ENCODE measurements at regions not wholly inside any gene's neighbourhood (a gene's known extent, or its start where the extent isn't known, plus 50 kb on each side); places are given as distances from the start of the nearest gene placed in this dataset.

DNA sequence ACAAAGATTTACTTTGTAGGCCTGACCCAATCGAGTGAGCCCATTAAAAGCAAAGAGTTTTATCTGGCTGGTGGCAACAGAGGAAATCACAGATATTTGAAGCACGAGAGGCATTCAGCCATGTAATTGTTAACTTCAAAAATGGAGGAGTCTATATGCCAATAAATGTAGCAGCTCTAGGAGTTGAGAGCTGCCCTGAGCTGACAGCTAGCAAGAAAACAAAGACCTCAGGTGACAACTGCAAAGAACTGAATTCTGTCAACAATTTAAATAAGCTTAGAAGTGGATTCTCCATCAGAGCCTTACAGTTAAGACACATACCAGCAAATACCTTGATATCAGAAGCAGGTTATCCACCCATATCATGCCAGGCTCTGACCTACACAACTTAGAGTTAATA, 463.1 kb upstream of the NEGR1 start:
- no peak for TF ChIP-seq EZH2 (IDR thresholded peaks at IDR 0.05; ENCODE audit: borderline replicate concordance, low read depth, low read length, severe bottlenecking)
- TF ChIP-seq, protein P1, sequence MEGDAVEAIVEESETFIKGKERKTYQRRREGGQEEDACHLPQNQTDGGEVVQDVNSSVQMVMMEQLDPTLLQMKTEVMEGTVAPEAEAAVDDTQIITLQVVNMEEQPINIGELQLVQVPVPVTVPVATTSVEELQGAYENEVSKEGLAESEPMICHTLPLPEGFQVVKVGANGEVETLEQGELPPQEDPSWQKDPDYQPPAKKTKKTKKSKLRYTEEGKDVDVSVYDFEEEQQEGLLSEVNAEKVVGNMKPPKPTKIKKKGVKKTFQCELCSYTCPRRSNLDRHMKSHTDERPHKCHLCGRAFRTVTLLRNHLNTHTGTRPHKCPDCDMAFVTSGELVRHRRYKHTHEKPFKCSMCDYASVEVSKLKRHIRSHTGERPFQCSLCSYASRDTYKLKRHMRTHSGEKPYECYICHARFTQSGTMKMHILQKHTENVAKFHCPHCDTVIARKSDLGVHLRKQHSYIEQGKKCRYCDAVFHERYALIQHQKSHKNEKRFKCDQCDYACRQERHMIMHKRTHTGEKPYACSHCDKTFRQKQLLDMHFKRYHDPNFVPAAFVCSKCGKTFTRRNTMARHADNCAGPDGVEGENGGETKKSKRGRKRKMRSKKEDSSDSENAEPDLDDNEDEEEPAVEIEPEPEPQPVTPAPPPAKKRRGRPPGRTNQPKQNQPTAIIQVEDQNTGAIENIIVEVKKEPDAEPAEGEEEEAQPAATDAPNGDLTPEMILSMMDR (IDR thresholded peaks at IDR 0.05; ENCODE audit: extremely low read depth in 1 of 2, insufficient read depth in 1 of 2, low read depth in 1 of 2, low read length in 2 of 2) = no peak
- TF ChIP-seq POLR2A (IDR thresholded peaks at IDR 0.05; ENCODE audit: low read depth, low read length) = no peak
- TF ChIP-seq MYC (IDR thresholded peaks at IDR 0.05; ENCODE audit: low read depth, low read length) = no peak

Measured in endothelial cell of umbilical vein (primary cell).